Right hindlimb (tissue), 1 donor: ENCODE measurements at regions not wholly inside any gene's neighbourhood (a gene's known extent, or its start where the extent isn't known, plus 50 kb on each side); places are given as distances from the start of the nearest gene placed in this dataset.
A peak's percentile ranks its signal among the peaks of the same experiment; 100 is the strongest.

Experiments used
- DNase-seq: peaks from one replicate; pipeline ENCODE4 v3.0.0-alpha.2; 2018

DNA sequence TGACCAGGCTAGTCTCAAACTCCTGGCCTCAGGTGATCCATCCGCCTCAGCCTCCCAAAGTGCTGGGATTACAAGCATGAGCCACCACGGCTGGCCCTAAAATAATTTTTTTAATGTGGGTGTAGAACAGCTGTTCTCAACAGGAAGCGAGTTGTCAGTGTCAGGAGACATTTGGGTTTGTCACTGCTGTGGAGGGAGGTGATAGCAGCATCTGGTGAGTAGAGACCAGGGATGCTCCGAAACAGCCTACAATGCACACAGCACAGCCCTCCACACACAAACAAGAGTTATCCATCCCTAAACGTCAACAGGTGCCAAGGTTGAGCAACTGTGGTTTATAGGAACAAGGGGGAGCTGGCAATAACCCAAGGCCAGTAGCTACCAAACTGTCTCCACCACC lies 243.4 kb upstream of the STS start:
- DNase-seq = no peak

DNA sequence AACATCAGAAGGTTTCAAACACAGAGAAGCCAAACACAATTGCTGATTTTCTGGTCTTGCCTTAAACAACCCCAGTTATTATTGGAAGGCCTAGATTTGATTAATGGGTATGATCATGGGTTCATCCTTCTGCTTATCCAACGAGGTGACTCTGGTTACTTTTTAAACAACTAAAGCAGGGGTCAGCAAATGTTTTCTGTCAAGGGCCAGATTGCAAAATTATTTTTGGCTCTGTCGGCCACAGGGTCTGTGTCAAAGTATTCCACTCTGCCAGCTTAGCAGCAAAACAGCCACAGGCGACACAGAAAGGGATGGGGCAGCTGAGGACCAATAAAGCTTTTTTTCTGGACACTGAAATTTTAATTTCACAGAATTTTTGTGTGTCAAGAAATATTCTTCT lies 249.1 kb upstream of the STS start:
- no peak for DNase-seq

DNA sequence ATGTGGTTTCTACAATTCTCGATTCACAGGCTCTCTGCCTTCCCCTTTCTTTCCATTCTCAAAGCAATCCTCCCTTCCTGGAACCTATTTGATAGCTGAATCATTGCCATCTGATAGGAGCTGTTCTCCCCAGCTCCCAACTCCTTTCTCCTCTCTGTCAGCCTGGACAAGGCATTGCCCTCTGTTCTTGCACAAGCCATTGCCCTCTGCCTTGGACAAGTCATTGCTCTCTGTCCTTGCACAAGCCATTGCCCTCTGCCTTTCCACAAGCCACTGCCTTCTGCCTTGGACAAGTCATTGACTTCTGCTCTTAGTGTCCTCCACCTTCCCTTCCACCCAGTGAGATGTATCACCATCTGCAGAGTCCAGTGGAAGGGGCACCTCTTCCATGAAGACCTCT lies 256.1 kb upstream of the STS start:
- DNase-seq = no peak

DNA sequence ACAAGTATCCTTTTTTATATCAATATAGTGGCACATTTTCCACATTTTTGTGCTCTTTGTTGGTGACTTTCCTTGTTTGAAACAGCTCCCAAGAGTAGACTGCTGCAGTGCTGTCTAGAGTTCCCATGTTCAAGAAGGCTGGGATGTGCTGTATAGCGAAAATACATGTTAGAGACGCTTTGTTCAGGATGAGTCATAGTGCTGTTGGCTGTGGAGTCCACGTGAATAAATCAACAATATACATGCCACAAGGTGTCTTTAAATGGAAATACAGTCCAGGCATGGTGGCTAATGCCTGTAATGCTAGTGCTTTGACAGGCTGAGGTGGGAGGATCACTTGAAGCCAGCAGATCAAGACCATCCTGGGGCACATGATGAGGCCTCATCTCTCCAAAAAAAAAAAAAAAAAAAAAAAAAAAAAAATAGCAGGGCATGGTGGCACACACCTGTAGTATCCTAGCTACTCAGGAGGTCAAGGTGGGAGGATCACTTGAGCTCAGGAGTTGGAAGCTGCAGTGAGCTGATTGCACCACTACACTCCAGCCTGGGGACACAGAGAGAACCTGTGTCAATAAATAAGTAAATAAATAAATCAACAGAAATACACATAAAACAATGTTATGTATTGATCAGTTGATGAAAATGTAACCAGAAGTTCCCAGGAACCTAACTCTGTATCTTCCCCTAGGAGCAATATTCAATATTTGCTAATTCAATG lies 256.8 kb upstream of the STS start:
- DNase-seq = no peak

DNA sequence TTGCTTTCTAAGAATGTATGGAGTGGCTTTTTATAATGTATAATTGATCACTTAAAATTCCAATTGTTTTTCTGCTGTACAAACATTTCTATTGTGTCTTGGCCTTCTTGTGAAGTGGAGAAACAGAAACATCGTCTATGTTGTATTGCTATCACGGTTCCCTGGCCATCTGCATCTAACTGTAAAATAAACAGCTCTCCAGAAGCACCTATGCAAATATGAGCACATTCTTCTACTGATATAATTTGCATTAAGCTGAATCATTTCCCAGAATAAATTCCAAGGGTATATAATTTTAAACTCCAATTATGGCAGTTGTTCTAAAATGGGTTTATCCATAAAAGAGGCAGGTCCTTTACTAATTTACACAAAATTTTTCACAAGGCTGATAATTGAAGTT lies 261.6 kb upstream of the STS start:
- DNase-seq = no peak

DNA sequence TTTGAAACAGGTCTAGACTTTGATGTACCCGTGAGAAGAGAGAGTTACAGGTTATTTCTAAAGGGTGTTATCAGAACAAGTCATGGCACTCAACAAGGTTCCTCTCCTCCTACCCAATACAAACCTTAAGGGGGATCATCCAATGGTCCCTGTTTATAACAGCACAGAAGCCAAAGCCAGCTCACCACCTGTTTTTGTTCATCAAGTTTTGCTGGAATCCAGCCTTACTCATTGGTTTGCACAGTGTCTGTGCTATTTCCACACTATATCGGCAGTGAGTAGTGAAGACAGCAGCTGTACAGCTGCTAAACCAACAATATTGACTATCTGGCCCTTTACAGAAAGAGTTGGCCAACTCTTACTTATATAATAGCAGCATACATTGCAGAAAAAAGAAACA lies 262.1 kb upstream of the STS start:
- DNase-seq = no peak

DNA sequence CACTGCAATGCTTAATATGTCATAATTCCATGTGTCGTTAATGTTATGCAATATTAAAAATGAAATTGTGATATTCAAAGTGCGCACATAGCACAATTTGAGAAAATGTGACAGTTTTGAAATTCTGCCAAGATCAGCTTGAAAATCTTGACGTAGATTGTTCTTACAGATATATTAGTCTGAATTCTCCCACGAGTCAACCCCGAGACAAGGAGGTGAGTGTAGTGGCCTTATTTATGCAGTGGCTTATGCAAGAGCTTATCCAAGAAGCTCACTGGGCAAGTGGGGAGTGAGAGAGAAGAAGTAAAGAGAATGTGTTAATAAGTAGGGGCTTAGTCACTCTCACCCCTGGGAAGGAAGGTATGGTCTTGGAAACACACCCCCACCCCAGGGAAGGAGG lies 286.1 kb upstream of the STS start:
- no peak for DNase-seq

DNA sequence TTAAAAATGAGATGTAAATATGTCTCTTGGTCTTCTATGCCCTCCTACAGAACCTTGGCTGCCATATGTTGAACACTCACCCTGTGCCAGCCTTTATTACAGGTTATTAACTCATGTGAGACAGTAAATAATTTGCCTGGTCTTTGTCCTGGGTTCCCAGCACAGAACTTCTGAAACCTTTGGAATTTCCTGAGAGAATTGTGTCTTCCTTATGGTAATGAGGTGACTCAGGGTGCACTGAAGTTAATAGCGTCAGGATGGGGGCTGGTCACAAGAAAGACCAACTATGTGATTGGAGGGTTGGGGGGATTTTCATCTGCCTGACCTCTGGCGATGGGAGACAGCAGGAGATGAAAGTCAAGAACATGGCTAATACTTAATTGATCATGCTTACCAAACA lies 289.8 kb upstream of the STS start:
- DNase-seq = no peak

DNA sequence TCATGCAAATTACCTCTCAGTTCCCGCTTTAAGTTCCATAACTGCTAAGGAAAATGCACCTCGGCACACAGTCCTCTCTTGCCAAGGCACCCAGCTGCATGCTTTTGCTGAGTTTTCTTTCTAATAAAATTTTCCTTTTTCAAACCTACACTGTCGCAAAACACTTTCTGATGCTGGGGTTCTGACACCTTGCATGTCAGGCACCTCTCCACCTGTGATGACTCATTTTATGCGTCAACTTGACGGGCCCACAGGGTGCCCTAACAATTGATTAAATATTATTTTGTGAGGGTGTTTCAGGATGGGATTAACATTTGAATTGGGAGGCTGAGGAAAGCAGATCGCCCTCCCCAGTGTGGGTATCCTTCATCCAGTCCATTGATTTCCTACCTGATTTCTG lies 291.0 kb upstream of the STS start:
- no peak for DNase-seq

DNA sequence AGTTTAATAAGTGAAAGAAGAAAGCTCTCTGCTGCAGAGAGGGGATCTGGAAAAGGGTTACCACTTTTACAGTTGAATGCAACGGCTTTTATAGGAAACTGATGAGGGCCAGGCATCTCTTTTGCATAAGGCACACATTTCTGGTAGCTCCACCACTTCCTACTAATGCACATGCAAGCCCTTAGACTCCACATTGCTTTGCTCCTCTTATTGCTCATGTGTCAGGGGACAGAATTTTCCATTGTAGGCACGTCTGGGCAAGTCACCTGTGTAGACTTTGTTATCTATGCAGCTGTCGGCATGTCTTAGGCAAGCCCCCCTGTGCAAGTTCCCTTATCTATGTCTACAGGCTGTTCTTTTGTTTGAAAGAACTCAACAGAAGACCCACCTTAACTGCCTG lies 294.6 kb upstream of the STS start:
- DNase-seq = no peak

DNA sequence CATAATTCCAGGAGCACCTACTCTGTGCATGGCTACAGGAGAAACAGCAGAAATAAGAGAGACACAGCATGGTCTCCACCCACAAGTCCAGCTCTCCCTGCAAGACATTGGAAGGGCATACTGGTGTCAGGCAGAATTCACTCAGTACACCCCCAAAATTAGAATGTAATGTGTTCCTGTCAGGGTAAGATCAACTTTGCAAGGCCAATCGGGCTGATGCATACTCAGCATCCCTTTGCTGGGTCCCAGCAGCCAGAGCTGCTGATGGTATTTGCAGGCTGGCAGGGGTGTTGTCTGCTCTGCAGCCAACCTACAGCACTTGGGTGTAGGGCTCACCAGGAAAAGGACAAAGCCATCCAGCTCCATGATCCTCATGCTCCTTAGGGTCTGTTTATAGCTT lies 295.4 kb upstream of the STS start:
- DNase-seq = no peak

DNA sequence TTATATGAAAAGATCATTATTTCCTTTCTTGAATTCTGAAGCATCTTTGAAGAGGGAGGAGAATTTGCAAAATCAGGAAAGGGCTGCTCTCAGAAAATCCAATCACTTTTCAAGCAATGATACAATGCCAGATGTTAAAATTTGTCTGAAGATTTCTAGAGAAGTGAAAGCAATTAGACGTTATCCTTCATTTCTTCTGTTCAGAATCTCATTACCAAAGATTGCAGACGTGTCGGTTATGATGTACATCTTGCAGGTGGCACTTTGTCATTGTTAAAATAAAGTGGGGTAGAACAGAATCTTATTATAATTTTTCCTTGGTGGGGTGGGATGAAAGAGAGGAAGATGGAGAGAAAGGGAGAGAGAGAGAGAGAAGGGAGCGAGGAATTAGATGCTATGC lies 296.4 kb upstream of the STS start:
- DNase-seq = no peak

DNA sequence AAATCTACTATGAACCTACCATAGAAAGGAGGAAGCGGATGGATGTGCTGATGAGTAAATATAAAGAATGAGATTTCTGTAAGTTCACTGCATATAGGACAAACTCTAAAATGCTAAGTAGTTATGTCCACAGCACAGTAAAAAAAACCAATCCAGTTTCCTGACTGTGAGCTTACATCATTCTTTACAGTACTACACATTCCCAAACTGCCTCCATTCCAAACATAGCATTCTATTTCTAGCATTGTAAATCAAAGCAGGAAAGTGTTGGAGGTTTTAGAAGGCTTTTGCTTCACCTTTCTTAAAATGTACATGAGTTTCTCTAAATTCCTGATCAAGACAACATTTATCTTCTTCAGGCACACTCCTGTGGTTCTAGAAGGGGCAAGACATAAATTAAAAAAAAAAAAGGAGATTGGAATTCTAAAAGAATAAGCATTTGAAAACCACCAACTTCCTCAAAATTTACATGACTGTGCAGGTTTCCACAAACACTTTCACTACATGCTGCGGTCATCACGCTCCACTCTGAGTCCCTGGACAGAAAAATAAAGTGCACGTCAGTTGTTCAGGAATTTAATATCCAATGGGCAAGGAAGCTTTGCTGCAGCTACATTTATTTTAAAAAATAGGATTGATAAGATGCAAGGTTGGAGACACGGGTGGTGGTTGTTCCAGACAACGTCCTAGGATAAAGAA lies 297.6 kb upstream of the STS start:
- no peak for DNase-seq

DNA sequence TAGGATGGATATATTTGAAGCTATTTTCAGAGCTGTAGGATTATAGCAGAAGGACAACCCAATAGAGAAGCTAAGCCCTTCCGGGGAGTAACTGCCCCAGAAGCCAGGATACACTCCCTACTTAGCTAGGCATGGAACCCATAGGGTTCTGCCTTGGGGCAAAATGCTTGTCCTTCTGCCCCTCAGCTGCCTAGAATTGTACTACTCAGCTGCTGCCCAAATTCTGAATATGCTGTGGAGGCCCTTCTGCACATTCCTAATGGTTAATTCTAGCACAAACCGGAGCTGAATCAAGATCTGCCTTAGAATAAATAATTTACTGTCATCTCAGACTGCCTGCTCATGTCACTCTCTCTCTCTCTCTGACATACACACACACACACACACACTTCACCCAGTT lies 297.7 kb upstream of the VCX3A start:
- no peak for DNase-seq

DNA sequence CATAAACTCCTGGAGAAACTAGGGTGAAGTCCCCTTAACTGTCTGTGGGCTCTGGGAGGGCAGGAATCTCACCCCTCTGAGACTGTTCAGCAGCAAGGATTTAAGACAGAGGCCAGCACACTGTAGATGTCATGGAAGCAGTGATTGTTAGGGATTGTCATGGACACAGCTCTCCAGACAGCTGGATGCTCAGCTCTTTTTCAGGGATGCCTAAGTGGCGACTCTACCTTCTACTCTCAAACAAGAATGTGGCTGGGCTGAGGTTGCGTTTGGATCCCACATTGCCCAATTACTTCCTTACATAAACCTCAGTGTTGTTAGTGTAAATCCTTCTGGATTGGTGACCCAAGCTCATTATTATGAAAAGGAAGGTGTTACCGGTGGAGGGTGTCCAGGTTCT lies 291.9 kb upstream of the VCX3A start:
- DNase-seq = no peak

DNA sequence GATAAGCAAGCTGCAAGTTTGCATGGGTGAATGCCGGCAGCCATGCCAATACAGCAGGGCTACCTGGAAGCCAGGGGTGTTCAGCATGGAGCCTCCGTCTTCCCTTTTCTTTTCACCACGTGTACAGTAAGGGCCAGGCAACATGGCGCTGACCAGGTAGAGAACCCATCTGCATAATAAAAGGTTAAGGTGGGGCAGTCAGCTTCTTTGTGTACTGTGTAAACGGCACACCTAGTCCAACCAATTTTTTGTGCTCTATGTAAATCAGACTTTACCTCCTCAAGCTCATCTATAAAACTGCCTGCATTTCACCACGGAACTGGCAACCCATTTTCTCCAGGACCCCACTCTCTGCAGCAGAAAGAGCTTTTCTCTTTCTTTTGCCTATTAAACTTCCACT lies 286.8 kb upstream of the VCX3A start:
- DNase-seq = no peak

DNA sequence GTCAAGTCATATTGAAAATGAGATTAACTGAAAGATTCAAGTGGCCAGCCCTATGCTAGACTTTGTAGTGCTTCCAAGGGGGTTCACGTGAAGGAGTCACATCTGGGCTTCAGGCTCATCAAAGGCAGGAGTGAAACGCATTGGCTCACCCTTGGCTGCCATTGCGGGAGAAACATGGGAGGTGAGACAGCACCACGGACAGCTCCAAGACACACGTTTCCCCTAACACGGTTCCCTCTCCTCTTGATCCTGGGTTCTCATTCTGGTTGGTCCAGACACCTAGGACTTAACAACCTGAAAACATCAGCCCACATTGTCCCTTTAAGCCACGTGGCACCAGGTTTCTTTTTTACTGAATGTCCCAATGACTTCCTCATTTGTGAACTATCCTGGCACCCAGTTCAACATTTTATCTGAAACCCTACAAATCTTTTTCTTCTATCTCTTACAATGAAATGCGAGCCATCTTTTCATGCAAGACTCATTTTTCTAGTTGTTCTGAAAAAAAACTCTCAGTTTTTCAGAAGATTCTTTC lies 279.0 kb upstream of the VCX3A start:
- peak; percentile 13 for DNase-seq

DNA sequence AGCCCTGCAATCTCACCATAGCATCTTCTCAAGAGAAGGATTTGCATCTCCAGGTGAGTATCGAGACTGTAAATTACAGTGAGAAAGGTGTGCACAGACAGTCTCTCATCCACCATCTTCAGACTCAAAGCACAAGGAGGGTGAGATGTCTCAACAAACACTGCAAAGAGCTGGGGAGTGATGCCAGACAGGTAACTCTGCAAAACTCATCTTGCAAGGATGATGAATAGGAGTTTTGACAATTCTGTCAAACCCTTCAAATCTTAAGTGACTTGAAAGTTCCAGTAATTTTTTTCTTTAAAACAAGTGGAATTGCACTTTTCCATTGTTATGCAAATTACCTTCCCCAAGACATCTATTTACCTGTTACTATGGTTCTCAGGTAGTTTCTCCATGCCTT lies 277.2 kb upstream of the VCX3A start:
- DNase-seq = no peak

DNA sequence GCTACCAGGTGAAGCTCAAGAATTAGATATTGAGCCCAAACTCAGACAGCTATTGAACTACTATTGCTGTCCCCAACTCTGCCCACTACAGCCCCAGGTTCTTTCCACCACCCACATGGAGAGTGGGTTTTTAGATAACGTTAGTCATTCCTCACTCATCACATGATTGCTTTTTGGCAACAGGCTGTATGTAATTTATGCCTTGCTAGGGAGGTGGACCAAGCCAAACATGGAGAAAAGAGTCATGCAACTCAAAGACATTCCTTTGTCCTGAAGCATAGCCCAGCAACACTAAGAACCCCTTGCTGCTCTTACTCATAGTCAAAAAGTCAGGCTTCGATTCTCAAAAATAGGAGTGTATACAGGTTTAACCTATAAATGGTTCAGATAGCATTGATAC lies 275.9 kb upstream of the VCX3A start:
- no peak for DNase-seq

DNA sequence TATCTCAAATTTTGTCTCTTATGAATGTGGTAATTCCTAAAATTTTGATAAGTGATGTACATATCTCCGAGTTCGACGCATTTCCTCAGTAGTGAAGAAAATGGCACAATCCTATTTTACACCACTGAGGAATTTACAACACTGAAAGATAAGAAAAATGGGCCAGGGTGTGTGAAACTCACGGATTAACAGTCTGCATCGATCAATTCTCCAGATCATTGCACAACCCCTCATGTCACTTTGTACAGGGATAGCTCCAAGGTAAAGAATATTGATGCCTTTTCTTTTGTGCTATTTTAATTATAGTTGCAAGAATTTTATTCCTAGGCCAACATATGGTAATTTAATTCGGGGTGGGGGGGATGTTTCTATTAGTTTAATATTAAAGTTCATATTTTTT lies 268.7 kb upstream of the VCX3A start:
- DNase-seq = no peak

DNA sequence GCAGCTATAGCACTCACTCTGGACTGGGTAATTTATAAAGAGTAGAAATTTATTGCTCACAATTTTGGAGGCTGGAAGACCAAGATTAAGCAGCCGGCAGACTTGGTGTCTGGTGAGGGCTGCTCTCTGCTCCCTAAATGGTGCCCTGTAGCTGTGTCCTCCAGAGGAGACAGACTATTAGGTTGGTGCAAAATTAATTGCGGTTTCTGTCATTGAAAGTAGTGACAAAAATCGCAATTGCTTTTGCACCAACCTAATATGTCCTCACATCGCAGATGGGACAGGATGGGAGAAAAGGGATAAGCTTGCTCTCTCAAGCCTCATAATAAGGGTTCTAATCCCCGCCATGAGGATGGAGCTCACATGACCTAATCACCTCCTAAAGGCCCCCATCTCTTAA lies 258.1 kb upstream of the VCX3A start:
- DNase-seq = no peak

DNA sequence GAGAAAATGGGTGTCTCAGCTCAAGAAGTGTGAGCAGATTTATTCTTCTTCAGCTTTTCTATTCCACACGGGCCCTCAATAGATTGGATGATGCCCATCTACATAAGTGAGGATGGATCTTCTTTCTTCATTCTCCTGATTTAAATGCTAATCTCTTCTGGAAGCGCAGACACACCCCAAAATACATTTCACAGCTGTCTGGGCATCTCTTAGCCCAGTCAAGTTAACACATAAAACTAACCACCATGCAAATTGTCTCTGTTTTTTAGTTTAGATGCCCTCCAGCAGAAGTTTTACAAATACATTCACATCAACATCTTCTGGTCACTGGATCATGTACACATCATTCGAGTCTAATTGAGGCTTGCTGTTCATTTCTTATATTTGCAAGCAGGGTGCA lies 249.0 kb upstream of the VCX3A start:
- no peak for DNase-seq

DNA sequence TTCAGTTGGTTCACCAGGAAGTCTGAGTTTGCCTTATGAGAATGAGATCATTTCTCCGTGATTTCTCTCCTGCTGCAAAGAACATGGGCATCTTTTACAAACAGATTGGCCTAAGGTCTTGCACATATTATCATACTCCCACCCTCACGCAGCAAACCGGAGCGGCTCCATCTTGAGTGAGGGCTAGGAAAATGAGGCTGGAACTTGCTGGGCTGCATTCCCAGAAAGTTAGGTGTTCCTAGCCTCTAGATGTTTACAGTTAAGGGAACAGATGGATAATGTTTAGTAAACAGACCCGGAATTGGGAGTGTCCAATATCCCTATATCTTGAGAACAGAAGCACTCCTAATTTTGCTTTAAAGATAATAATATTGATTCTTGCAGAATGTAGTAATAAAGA lies 247.9 kb upstream of the VCX3A start:
- no peak for DNase-seq

DNA sequence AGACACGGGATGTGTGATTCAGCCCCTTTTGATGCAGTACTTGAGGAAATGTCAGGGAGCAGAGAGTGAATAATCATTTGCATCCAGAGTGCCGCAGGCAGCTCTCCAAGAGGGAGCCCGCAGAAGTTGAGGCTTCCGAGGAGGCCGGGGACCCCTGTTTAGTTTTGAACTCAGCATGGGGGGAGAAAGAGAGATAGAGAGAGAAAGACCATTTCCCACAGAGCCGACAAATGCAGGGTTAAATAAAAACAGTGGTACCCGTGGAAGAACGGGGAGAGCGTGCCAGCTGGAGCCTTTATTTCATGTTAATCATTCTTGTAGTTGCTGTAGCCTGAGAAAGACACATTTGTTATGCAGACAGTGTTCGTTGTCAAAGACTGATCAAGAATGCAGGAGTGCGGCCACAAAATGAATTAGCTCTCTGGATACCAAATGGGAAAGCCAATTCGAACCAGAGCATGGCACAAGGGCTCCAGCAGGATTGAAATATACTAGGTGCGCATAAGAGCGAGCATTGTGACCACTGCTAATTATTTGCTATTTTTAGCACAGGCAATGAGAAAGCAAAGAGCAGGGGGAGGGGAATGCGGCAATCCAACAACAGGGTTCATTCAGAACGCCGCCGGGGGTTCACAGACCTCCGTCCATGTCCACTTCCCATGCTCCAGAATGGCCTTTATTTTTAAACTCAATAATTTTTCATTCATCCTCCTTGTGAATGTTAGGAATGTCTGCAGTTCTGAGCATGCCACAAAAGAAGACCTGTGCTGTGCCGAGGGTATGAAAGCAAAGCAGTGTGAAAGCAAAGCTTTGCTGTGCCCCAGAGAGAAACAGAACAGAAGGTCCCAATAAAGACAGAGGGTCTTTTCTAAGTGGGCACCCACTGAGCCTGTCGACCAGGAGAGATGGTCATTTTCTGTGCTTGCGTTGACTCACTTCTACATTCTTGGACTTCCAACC lies 243.9 kb upstream of the VCX3A start:
- peak; percentile 11 for DNase-seq
